Endodermal cell (in vitro differentiated cells): ENCODE measurements at regions not wholly inside any gene's neighbourhood (a gene's known extent, or its start where the extent isn't known, plus 50 kb on each side); places are given as distances from the start of the nearest gene placed in this dataset.
A peak's percentile ranks its signal among the peaks of the same experiment; 100 is the strongest.

ENCODE experiments used
- DNase-seq: peaks from one replicate; pipeline ENCODE4 v3.0.0-alpha.2; 2017
- H3K27ac ChIP-seq: 2 replicates; pipeline ENCODE4 v1.5.1; 2013; ENCODE audit warnings: mild to moderate bottlenecking, low read depth, low read length, moderate library complexity
- H3K27me3 ChIP-seq: 2 replicates; pipeline ENCODE4 v1.6.1; 2013; ENCODE audit warnings: mild to moderate bottlenecking, low read length, moderate library complexity; ENCODE audit not compliant: insufficient read depth, control insufficient read depth, poor library complexity, severe bottlenecking
- H3K36me3 ChIP-seq: 2 replicates; pipeline ENCODE4 v1.7.0; 2013; ENCODE audit warnings: mild to moderate bottlenecking, low read length, moderate library complexity; ENCODE audit not compliant: control insufficient read depth, insufficient read depth
- H3K4me1 ChIP-seq: one replicate; pipeline ENCODE4 v1.7.0; 2013; ENCODE audit warnings: low read length; ENCODE audit not compliant: control insufficient read depth, insufficient read depth
- H3K4me3 ChIP-seq: 2 replicates; pipeline ENCODE4 v1.5.1; 2013; ENCODE audit warnings: mild to moderate bottlenecking, low read length, moderate library complexity
- H3K9ac ChIP-seq: 2 replicates; pipeline ENCODE4 v1.6.1; 2013; ENCODE audit warnings: mild to moderate bottlenecking, low read length, moderate library complexity; ENCODE audit not compliant: poor library complexity, severe bottlenecking; ENCODE audit errors: extremely low read depth
- H3K9me3 ChIP-seq: 2 replicates; pipeline ENCODE4 v1.6.1; 2013; ENCODE audit warnings: mild to moderate bottlenecking, low read length, moderate library complexity; ENCODE audit not compliant: control insufficient read depth
- H3K27ac Mint-ChIP-seq: 2 replicates; pipeline ENCODE4 v1.8.0; 2020; ENCODE audit warnings: mixed read lengths
- H3K27me3 Mint-ChIP-seq: 2 replicates; pipeline ENCODE4 v1.8.0; 2021; ENCODE audit warnings: mild to moderate bottlenecking, mixed read lengths; ENCODE audit not compliant: insufficient read depth
- H3K36me3 Mint-ChIP-seq: 2 replicates; pipeline ENCODE4 v1.8.0; 2020; ENCODE audit warnings: low read depth, mixed read lengths
- H3K4me1 Mint-ChIP-seq: 2 replicates; pipeline ENCODE4 v1.8.0; 2020; ENCODE audit warnings: mixed read lengths
- H3K4me3 Mint-ChIP-seq: 2 replicates; pipeline ENCODE4 v1.8.0; 2020; ENCODE audit warnings: mild to moderate bottlenecking, moderate library complexity, mixed read lengths
- H3K9me3 Mint-ChIP-seq: 2 replicates; pipeline ENCODE4 v1.8.0; 2020; ENCODE audit warnings: mild to moderate bottlenecking, mixed read lengths
- WGBS, 2 experiments: methylation state at CpG; one replicate each; pipeline versions ENCODE4 v1.1.5 to v1.1.7; 2013; ENCODE audit warnings: missing lambda C conversion rate in 2 of 2, mixed read lengths in 1 of 2; ENCODE audit not compliant: insufficient coverage in 1 of 2, insufficient read length in 1 of 2; 5-methylcytosine and 5-hydroxymethylcytosine counted together
- TF ChIP-seq, protein P1 (sequence below): fragments of 200-600 bp; sonication (generic); conservative IDR thresholded peaks from 2 replicates; pipeline ENCODE4 v1.5.0; 2021; ENCODE audit warnings: antibody characterized with exemption, mild to moderate bottlenecking

GRCh38 chr1:101605878-101606277 is 369.1 kb downstream of the S1PR1 start:
- H3K36me3 ChIP-seq, result no peaks in the 10 kb centered on the region
- TF ChIP-seq, protein P1, sequence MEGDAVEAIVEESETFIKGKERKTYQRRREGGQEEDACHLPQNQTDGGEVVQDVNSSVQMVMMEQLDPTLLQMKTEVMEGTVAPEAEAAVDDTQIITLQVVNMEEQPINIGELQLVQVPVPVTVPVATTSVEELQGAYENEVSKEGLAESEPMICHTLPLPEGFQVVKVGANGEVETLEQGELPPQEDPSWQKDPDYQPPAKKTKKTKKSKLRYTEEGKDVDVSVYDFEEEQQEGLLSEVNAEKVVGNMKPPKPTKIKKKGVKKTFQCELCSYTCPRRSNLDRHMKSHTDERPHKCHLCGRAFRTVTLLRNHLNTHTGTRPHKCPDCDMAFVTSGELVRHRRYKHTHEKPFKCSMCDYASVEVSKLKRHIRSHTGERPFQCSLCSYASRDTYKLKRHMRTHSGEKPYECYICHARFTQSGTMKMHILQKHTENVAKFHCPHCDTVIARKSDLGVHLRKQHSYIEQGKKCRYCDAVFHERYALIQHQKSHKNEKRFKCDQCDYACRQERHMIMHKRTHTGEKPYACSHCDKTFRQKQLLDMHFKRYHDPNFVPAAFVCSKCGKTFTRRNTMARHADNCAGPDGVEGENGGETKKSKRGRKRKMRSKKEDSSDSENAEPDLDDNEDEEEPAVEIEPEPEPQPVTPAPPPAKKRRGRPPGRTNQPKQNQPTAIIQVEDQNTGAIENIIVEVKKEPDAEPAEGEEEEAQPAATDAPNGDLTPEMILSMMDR, result no peak
- Mint-ChIP-seq H3K36me3 (peaks cover 4% of the 10 kb centered on the region), H3K4me1 (peaks cover 29% of the 10 kb centered on the region), H3K9me3 (peaks cover 19% of the 10 kb centered on the region), H3K4me3 (no peak overlapping the region), H3K27me3 (no peaks in the 10 kb centered on the region), H3K27ac (no peak overlapping the region)
- DNase-seq, result no peak
- 88% methylated on average over 1 of the region's 2 CpGs; no CpG with 5 or more reads in 1 of the 2 experiments for WGBS, 2 experiments
- H3K9me3 ChIP-seq, result peaks cover 14% of the 10 kb centered on the region
- H3K27ac ChIP-seq, result no peak overlapping the region
- no peaks in the 10 kb centered on the region for H3K27me3 ChIP-seq
- no peaks in the 10 kb centered on the region for H3K4me1 ChIP-seq
- H3K9ac ChIP-seq, result no peak overlapping the region
- H3K4me3 ChIP-seq, result no peak overlapping the region

GRCh38 chr1:101613546-101613945 is 376.7 kb downstream of the S1PR1 start:
- Histone ChIP-seq H3K27ac (no peak overlapping the region), H3K27me3 (no peaks in the 10 kb centered on the region), H3K4me3 (no peak overlapping the region), H3K4me1 (no peaks in the 10 kb centered on the region), H3K9ac (no peak overlapping the region), H3K36me3 (no peaks in the 10 kb centered on the region), H3K9me3 (peaks cover 17% of the 10 kb centered on the region)
- H3K36me3 Mint-ChIP-seq, result peaks cover 4% of the 10 kb centered on the region
- H3K9me3 Mint-ChIP-seq, result peaks cover 25% of the 10 kb centered on the region
- no peak overlapping the region for H3K4me3 Mint-ChIP-seq
- no peak for DNase-seq
- peaks cover 2% of the 10 kb centered on the region for H3K4me1 Mint-ChIP-seq
- H3K27ac Mint-ChIP-seq, result no peak overlapping the region
- TF ChIP-seq, protein P1, result no peak
- no peaks in the 10 kb centered on the region for H3K27me3 Mint-ChIP-seq

DNA sequence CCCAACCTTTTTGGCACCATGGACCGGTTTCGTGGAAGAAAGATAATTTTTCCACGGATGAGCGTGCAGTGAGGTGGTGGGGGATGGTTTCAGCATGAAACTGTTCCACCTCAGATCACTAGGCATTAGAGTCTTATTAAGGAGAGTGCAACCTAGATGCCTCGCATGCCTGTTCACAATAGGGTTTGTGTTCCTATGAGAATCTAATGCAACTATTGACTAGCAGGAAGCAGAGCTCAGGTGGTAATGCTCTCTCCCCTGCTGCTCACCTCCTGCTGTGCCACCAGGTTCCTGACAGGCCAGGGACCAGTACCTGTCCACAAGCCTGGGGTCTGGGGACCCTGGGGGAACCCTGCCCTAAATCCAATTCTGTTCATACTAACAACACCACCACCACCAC is 377.8 kb downstream of the OLFM3 start:
- Mint-ChIP-seq H3K36me3 (no peaks in the 10 kb centered on the region), H3K27ac (no peak overlapping the region), H3K9me3 (no peaks in the 10 kb centered on the region), H3K4me3 (no peak overlapping the region), H3K4me1 (peaks cover 20% of the 10 kb centered on the region), H3K27me3 (peaks cover 21% of the 10 kb centered on the region)
- no peak overlapping the region for H3K4me3 ChIP-seq
- WGBS, 2 experiments, result 98% methylated on average over 5 of the region's 5 CpGs; no CpG with 5 or more reads in 1 of the 2 experiments
- peaks cover 14% of the 10 kb centered on the region for H3K27me3 ChIP-seq
- no peaks in the 10 kb centered on the region for H3K36me3 ChIP-seq
- peaks cover 9% of the 10 kb centered on the region for H3K9me3 ChIP-seq
- peak; percentile 45 for DNase-seq
- H3K9ac ChIP-seq, result no peak overlapping the region
- TF ChIP-seq, protein P1, result no peak
- no peak overlapping the region for H3K27ac ChIP-seq
- no peaks in the 10 kb centered on the region for H3K4me1 ChIP-seq
